NCI-H446 (cell line): ENCODE measurements at regions not wholly inside any gene's neighbourhood (a gene's known extent, or its start where the extent isn't known, plus 50 kb on each side); places are given as distances from the start of the nearest gene placed in this dataset.

Experiments
- DNase-seq, 2 experiments: peaks; one replicate each; lab custom pipeline; 2025; lab: John Stamatoyannopoulos, UW

GRCh38 chr5:6003040-6003825, 375.1 kb downstream of the MED10 start:
- DNase-seq: no peak

DNA sequence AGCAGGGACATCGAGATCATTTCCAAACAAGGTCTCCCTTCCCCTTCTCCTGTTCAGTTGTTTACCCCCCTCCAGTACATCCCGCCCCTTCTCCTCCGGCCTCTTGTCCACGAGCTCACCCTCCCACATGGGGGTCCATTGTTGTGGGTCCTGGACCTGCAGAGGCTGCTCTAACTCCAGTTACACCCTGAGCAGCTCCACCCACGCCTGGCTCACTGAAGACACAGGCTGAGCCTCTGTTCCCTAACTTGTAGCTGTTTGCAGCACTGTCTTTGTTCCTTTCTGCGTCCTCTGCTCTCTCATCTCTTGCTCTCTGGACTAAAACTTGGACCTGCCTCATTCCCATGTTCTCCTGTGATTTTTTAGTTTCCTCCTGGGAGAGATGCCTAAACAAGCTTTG, 377.5 kb downstream of the MED10 start:
- DNase-seq: no peak

DNA sequence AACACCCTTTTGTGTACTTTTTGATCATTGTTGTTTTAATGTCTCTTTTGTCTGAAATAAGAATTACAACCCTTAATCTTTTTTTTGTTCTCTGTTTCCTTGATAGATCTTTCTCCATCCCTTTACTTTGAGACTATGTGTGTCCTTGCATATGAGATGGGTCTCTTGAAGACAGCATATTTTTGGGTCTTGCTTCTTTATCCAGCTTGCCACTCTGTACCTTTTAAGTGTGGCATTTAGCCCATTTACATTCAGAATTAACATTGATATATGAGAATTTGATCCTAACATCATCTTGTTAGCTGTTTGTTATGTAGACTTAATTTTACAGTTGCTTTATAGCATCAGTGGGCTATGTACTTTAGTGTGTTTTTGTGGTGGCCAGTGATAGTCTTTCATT, 382.5 kb downstream of the MED10 start:
- DNase-seq: no peak

- DNase-seq: no peak
Observed at GRCh38 chr5:5986492-5987178, 391.7 kb downstream of the MED10 start.

- DNase-seq: no peak
Observed at GRCh38 chr5:5985332-5985731, 393.0 kb downstream of the MED10 start.

DNA sequence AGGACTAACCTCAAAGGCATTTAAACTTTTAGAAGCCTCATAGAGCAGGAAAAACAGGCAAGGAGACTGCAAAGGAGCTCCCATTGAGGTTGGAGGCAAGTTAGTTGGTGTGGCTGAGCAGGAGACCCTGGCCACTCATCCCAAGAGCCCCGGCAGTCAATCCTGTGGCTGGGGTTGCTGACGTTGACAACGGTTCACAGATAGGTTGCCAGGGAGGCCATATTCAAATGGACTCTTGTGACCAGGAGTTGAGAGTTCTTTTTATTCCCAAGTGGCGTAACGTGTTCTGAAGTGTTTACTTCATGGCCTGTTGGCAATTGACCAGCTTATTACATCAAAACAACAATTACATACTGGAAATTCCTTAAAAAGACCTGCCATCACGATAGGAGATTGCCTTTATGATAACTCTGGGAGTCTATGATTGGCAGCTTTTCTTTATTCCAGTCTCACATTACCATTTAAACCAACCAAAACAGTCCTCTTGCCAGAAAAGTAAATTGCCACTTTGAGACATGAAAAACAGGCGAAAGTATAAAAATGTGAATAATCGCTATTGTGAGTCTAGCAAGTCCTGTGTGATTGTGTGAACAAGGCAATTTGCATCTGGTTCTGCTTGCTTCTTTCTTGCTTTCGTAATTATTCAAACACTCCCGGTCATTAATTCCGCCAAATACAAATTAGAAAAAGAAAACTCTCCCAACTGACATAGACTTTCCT, 394.9 kb downstream of the MED10 start:
- no peak for DNase-seq

DNA sequence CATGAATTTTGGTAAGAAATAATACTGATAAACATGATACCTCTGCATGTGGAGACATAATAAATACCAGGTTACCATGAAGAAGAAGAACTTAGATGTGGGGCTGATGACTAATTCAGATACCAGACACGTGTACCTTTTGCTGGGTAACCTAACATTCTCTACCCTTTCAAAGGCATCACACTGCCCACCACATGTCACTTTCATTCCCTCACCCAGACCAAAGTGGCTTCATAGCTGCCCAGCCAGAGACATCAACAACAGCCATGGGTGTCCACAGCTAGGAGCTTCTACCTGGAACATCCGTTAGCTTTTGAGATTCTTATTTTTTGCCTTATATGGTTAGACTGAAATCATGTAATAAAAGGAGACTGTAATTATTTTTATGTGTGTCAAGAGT, 396.8 kb downstream of the MED10 start:
- no peak for DNase-seq

DNA sequence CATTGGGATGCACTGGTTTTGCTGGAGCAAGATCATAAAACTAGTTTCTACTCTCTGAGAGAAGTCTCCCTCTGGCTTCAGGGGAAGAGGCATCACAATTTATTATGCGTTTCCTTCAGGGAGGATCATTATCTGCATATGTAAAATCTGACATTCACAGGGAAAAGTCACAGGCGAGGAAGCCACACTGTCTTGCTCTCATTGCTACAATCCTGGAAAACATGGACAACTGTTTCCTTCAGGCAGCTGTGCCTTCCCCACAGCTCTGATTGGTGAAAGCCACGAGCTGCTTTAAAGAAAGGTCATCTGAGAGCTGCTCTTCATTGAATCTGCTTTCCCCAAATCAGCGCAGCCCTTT, 397.8 kb downstream of the MED10 start:
- DNase-seq: no peak

GRCh38 chr5:5979761-5980537, 398.4 kb downstream of the MED10 start:
- no peak for DNase-seq

GRCh38 chr5:5979377-5979760, 399.0 kb downstream of the MED10 start:
- no peak for DNase-seq

DNA sequence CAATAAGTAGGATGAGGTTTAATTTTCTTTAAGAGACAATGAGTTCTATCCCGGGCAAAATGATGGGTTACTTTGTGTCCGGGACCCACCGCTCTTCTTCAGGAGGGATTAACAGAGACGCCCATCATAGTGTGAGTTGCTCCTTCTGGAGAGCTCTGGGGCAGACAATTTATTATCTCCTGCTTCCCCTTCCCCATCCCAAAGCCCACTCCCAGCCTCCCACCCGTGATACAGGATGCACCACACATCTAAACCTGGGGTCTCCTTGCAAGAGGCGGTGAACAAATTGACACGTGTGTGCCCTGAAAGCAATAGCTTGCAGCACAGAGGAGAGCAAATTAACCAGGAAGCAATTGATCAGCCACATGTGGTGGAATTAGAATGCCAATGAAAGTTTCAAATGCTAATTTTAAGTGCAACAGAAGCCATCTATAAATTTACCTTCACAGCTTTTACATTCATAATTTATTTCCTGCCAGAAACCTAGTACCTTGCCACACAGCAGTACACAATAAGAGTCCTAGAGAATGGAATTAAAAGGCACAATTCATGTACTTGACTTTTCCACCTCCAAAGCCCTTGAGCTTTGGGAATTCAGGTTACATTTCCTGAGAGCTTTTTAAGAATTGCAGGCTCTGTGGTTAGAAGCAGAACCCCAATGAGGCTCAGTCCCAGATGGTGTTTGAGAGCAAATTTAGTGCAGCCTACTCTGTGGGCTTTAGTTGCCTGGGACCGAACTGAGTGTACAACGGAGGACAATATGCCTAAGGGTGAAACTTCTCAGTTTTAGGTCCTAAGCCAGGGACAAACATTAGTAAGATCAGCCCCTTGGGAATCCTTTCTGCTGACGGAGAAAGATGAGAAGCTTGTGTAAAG, 399.6 kb downstream of the MED10 start:
- no peak for DNase-seq

- no peak for DNase-seq
Observed at GRCh38 chr5:5971203-5971602, 407.1 kb downstream of the MED10 start.

DNA sequence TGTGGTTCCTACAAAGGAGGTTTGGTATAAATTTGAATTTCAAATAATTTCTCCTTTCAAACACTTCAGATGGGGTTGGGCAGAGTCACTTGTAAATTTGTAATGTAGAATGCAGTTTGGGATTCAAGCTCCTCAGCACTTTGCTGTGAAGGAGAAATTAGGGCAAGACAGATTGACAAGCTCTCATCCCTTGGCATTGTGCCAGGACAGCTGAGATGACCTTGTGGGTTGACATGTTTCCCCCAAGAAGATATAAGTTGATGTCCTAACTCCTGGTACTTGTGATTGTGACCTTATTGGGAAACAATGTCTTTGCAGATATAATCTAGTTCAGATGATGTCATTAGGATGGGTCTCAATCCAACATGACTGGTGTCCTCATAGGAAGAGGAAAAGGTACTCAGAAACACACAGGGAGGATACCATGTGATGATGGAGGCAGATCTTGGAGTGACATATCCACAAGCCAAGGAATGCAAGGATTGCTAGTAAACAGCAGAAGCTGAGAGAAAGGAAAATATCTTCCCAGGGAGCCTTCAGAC, 408.3 kb downstream of the MED10 start:
- no peak for DNase-seq

DNA sequence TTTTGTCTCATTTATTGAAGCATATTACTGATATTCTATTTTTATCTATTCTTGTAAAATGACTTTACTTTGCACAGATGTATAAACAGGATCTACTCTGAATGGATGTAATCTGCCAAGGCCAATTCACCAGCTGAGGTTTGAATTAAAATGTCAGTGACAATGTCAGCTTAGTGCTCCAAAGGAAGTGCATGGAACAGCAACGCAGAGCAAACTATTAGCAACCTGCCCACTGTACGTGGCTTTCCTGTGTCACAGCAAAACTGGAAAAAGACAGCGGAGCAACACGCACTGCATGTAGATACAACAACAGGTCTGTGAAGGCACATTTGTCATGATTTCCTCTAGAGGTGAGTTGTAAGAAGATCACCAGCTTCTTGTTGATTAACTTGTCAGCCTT, 409.4 kb downstream of the MED10 start:
- no peak for DNase-seq

DNA sequence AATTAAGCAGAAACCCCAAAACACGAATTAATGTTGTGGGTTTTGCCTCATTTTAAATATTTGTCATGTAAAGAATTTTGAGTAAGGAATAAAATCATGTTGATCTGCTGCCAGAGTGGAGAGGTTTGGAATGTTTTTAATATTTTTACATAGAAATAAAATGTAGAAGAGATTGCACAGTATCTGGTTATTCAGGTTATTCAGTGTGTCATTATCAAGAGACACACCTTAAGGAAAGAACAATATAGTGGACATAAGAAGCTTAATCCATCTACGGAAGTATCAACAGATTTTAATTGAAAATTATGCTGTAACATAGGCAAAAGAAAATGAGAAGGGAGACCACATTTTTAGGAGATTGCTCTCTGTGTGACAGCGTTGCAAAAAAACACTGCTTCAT, 410.4 kb downstream of the MED10 start:
- no peak for DNase-seq

DNA sequence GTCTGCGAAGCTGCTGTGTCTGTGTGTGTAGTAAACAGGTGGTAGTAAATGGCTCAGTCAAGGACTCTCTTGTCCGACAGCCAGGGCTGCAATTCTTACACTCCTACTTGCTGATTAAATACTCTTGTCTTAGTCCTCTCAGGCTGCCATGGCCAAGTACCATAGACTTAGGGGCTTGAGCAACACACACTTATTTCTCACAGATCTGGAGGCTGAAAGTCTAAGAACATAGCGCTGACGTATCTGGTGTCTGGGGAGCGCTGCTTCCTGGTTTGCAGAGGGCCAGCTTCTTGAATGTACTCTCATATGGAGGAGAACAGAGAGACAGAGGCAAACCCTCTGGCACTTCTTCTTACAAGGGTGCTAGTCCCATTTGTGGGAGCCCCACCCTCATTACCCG, 411.0 kb downstream of the MED10 start:
- no peak for DNase-seq

- no peak for DNase-seq
Observed at GRCh38 chr5:5965132-5965531, 413.2 kb downstream of the MED10 start.

- DNase-seq: no peak
Observed at GRCh38 chr5:5964347-5964746, 414.0 kb downstream of the MED10 start.

- DNase-seq: no peak
Observed at GRCh38 chr5:5957737-5958136, 420.6 kb downstream of the MED10 start.

- DNase-seq: no peak
Observed at GRCh38 chr5:5954275-5954598, 424.1 kb downstream of the MED10 start.

- DNase-seq: no peak
Observed at GRCh38 chr5:5953584-5954274, 424.6 kb downstream of the MED10 start.
